GM20000 (cell line): ENCODE measurements at regions not wholly inside any gene's neighbourhood (a gene's known extent, or its start where the extent isn't known, plus 50 kb on each side); places are given as distances from the start of the nearest gene placed in this dataset.

Experiments
- DNase-seq: peaks from one replicate; pipeline ENCODE4 v3.0.0; 2012; ENCODE audit warnings: low spot score
- TF ChIP-seq, protein P1 (sequence below): IDR thresholded peaks from 2 replicates; pipeline ENCODE4 v1.5.1; 2012; ENCODE audit warnings: mild to moderate bottlenecking, control low read depth; ENCODE audit errors: extremely low read depth, missing control alignments

GRCh38 chr5:20522905-20523482 lies 535.0 kb upstream of the CDH18 start:
- DNase-seq, result no peak
- TF ChIP-seq, protein P1, sequence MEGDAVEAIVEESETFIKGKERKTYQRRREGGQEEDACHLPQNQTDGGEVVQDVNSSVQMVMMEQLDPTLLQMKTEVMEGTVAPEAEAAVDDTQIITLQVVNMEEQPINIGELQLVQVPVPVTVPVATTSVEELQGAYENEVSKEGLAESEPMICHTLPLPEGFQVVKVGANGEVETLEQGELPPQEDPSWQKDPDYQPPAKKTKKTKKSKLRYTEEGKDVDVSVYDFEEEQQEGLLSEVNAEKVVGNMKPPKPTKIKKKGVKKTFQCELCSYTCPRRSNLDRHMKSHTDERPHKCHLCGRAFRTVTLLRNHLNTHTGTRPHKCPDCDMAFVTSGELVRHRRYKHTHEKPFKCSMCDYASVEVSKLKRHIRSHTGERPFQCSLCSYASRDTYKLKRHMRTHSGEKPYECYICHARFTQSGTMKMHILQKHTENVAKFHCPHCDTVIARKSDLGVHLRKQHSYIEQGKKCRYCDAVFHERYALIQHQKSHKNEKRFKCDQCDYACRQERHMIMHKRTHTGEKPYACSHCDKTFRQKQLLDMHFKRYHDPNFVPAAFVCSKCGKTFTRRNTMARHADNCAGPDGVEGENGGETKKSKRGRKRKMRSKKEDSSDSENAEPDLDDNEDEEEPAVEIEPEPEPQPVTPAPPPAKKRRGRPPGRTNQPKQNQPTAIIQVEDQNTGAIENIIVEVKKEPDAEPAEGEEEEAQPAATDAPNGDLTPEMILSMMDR, result no peak

- TF ChIP-seq, protein P1, result no peak
- DNase-seq, result no peak
These were observed 527.6 kb upstream of the CDH18 start for GRCh38 chr5:20515606-20516005.

GRCh38 chr5:20514145-20514544 lies 526.1 kb upstream of the CDH18 start:
- TF ChIP-seq, protein P1, result no peak
- DNase-seq, result no peak

DNA sequence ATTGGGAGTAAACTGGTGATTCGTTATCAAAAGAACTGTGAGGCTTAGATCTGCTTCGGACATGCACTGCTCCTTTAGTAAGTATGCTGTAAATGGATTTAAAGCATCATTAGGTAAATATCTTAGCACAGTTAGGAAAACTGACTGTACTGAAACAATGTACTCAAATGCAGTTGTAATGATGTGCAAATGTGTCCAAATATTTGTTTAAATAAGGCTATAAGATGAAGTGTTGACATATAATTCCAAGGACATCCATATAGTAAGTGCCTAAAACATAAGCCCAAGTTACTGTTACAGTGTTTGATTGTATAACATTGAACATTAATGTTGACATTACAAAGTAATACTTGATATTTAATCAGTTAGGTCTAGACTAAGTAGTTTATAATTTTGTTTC lies 512.5 kb upstream of the CDH18 start:
- no peak for DNase-seq
- TF ChIP-seq, protein P1, result no peak

DNA sequence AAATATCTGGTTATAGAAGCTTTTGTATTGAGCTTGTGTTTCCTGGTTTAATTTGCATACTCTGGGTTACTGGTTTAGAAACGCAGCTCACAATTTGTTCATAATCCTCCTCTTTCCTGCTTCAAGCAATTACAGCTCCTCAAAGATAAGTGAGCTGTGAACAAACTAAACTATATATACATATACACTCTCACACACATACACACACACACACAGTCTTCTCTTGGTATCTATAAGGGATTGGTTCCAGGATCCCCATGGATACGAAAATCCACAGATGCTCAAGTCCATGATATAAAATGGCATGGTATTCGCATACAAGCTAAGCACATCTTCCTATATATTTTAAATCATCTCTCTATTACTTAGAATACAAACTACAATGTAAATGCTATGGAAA lies 510.9 kb upstream of the CDH18 start:
- TF ChIP-seq, protein P1, result no peak
- no peak for DNase-seq

DNA sequence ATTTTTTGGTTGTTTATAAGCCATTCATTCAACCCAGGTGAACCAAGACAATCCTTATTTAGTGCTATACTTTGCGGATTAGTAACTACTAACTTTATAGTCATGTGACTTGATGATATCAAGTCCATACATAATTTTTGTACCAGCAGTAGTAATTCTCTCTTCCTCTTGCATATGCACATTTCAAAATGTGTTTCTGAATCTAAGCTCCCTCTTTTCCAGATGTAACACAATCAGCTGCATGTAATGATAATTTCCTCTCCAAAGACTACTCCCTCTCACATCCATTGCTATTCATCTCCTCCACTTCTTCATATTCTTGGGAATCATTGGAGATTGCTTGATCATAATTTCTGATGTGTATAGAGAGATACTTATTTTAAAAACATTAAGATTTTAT lies 510.1 kb upstream of the CDH18 start:
- DNase-seq, result no peak
- TF ChIP-seq, protein P1, result no peak

DNA sequence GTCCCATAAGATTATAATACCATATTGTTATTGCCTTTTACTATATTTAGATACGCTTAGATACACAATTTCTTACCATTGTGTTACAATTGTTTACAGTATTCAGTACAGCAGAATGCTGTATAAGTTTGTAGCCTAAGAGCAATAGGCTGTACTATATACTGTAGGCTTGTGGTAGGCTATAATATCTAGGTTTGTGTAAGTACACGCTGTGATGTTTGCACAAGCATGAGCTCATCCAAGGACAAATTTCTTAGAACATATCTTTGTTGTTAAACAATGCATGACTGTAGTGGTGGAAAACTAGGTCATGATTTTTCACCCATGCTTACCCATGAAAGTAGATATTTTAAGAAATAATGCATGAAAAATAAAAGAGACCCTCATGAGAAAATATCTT lies 509.4 kb upstream of the CDH18 start:
- TF ChIP-seq, protein P1, result no peak
- DNase-seq, result no peak

GRCh38 chr5:20494706-20495105 lies 506.7 kb upstream of the CDH18 start:
- TF ChIP-seq, protein P1, result no peak
- DNase-seq, result no peak
